NCI-H2196 (cell line): ENCODE measurements at regions not wholly inside any gene's neighbourhood (a gene's known extent, or its start where the extent isn't known, plus 50 kb on each side); places are given as distances from the start of the nearest gene placed in this dataset.

Experiments
- DNase-seq: peaks from one replicate; lab custom pipeline; 2025; ENCODE audit not compliant: unreplicated experiment; lab: John Stamatoyannopoulos, UW

DNA sequence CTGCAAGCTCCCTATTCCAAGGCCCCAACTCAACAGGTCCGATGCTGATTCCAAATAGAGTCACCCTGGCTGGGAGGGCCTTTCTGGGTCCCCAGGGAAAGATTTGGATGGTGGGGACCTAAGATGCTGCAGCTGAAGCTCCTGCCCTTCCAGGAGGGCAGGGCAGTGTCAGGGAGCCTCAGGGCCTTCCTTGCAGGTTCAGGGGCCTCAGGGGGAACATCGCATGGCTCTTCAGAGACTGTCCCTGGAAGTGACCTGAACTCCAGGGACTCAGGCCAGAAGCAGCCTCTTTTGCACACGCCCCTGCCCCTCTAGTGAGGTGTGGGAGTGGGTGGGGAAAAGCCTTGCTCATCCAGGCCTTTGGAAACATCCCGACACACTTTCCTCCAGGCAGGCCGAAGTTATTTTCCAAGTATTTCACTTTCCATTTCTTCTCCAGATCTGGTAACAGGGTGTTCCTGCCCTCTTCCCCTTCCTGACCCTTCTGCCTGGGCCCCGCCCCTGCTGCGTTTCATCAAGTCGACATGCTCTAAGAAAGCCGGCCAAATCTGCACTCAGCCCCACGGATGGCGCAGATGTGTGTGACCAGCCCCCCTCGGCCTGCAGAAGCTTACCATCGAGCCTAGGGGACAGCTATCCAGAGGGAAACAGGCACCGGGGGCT is 159.5 kb downstream of the FGF18 start:
- DNase-seq = no peak

DNA sequence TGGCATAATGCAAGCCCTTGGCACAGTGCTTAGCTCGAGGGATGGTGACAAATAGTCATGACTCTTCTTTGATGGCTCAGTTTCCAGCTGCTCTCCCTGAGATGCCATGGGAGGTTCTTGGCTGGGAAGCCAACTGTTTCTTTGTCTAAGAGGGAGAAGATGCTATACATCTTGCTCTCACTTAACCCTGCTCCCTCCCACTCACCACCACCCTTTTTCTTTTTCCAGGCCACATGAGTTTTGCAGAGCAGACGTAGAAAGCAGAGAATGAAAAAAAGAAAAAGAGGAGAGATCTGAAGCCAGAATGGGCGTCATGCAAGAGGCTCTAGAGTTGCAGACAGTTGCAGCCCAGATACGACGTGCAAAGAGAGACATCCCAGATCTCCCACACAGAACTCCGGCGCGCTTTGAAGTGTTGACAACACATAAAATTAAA is 160.5 kb downstream of the FGF18 start:
- DNase-seq = no peak

- DNase-seq = no peak
These were observed 161.2 kb downstream of the FGF18 start for GRCh38 chr5:171580502-171581265.

DNA sequence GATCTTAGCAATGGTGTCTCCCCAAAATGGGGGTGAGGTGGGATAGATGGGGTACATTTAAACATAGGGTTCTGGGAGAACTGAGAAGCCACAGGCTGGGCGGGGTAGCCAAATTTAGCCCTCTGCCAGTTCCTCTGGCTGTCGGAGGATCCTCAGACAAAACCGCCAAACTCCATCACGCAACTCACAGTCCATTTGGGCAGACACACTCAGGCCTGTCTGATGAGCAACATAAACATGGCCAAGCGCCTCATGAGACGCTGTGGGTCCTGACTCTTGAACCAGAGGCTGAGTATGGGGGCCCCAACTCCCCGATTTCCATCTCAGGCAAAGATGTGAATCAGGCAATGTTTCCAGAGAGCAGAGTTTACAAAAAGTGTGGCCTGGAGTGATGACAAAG is 162.3 kb downstream of the FGF18 start:
- no peak for DNase-seq

- no peak for DNase-seq
These were observed 163.4 kb downstream of the FGF18 start for GRCh38 chr5:171582849-171583248.

- DNase-seq = no peak
These were observed 166.5 kb downstream of the FGF18 start for GRCh38 chr5:171585981-171586380.

GRCh38 chr5:171586436-171586835 is 167.0 kb downstream of the FGF18 start:
- DNase-seq = no peak

- no peak for DNase-seq
These were observed 168.6 kb downstream of the FGF18 start for GRCh38 chr5:171588046-171588445.

GRCh38 chr5:171588790-171589189 is 169.3 kb downstream of the FGF18 start:
- DNase-seq = no peak

- DNase-seq = no peak
These were observed 170.0 kb downstream of the FGF18 start for GRCh38 chr5:171589461-171589860.

- DNase-seq = no peak
These were observed 172.6 kb downstream of the FGF18 start for GRCh38 chr5:171592076-171592475.

- DNase-seq = no peak
These were observed 173.3 kb downstream of the FGF18 start for GRCh38 chr5:171592736-171593135.

GRCh38 chr5:171593401-171593800 is 174.0 kb downstream of the FGF18 start:
- no peak for DNase-seq

DNA sequence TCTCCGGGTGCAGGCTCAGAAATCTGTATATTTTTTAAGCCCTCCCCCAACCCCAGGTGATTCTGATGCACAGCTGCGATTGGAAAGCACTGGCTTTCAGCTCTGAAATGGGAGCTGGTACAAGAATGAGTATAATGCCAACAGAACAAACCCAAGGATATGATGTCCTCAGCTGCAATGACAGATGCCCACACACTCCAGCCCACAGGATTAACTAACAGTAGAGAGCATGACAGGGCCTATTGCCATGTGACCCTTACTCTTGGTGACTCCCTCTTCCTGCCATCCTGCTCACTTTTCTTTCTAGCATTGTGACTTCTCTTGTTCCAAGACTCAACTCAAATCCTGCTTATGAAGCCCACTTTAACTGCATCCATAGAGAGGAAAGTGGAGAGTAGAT is 174.5 kb downstream of the FGF18 start:
- DNase-seq = no peak

GRCh38 chr5:171595401-171595800 is 176.0 kb downstream of the FGF18 start:
- no peak for DNase-seq

GRCh38 chr5:171595801-171596231 is 176.4 kb downstream of the FGF18 start:
- no peak for DNase-seq

DNA sequence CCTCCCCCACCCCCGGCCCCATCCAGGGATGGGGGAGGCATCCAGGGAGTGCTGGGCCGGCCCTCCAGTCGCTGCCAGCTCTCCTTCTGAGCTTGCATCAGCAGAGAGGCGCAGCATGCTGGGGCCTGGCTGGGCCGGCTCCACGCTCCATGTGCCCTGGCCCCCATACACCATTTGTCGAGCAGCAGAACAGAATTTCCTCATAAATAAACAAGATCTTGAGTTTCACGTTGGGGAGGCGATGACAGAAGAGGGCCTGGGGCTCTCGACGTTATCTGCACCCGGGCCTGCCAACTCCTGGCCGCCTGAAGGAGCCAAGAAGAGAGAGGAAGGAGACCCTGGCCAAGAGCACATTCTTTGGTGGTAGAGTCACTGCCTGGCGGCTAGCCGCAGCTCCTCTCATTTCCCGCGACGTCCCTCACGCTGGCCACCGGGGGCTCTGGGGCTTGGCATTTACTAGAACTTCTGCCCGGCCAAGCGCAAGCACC is 177.0 kb downstream of the FGF18 start:
- DNase-seq = no peak

DNA sequence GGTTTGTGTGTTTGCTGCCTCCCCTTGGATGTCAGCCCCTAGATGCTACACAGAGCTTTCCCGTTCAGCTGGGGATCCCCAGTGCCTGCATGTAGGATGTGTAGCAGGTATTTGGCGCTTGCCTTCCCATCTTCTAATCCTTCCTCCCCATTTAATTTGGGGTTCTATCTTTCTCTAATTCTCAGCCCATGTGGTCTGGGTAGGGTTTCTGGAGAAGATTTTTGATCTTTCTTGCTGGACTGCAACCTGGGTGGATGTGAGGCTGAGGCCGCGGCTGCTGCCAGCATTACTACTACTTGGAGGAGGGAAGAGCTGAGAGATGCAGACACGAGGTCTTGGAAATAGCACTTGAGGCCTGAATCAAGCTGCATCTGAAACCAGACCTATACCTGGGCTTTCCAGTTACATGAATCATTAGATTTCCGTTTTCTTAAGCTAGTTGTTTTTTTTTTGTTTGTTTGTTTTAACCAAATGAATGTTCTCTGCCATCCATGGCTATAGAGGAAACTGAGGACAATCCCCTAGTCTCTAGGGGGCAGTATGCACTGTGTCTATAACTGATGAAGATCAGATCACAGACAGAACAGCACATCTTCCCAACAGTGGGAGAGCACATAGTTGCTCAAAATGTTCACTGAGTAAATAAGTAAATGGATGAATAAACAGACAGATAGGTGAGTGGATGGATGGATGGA is 178.6 kb downstream of the FGF18 start:
- no peak for DNase-seq

DNA sequence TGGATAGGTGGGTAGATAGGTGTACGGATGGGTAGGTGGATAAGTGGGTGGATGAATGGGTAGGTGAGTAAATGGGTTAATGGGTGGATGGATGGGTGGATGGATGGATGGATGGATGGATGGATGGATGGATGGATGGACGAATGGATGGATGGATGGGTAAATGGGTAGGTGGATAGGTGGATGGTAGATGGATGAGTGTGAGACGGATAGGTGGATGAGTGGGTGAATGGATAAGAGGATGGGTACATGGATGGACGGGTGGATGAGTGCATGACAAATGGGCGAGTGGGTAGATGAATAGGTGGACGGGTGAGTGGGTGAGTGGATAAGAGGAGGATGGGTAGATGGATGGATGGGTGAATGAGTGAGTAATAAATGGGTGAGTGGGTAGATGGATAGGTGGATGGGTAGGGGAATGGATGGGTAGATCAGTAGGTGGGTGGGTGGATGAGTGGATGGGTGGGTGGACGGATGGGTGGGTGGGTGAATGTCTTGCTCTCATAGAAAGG is 179.2 kb downstream of the FGF18 start:
- no peak for DNase-seq

DNA sequence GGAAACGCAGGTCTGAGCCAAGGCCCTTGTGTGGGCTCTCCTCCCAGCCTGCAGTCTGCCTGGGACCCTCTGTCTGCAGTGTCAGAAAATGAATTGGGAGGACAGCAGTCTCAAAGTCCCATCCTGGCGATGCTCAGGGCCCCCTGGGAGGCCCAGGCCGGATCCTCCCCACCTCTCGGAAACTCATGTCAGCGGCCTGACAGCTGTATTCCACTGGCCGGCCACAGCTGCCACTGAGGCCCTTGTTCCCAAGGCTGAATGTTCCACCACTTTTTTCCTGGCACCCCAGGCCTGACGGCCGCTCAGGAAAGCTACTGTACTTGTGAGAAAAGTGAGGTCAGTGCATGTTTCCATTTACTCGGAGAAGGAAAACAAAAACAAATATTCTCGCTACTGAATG is 180.0 kb downstream of the FGF18 start:
- DNase-seq = no peak

GRCh38 chr5:171599957-171600612 is 180.6 kb downstream of the FGF18 start:
- DNase-seq = no peak
